PC-3 (cell line): ENCODE measurements at regions not wholly inside any gene's neighbourhood (a gene's known extent, or its start where the extent isn't known, plus 50 kb on each side); places are given as distances from the start of the nearest gene placed in this dataset.

Experiments used
- ATAC-seq: fragments of 200-7000 bp; cut with Tn5 transposase; 2 replicates; pipeline ENCODE4 v1.9.1; 2020; ENCODE audit warnings: mild to moderate bottlenecking, moderate library complexity
- BruUV-seq: library from RNA; stranded (reverse); fragments of 400-500 nt; replicated peaks from 2 replicates; lab custom pipeline; 2021; lab: Mats Ljungman, UMichigan
- CTCF ChIA-PET: fragments of 300-600 bp; sonication (Branson Sonifier 250); formaldehyde crosslinking; loops from one replicate; lab custom pipeline; 2022; ENCODE audit warnings: antibody characterized with exemption; lab: Charles Lee
- POLR2A ChIA-PET: fragments of 300-600 bp; sonication (Branson Sonifier 250); formaldehyde crosslinking; loops from one replicate; lab custom pipeline; 2022; ENCODE audit warnings: antibody characterized with exemption; ENCODE audit not compliant: unreplicated experiment; lab: Charles Lee
- DNase-seq: peaks from one replicate; pipeline ENCODE4 v3.0.0-alpha.2; 2015
- H2AFZ ChIP-seq: fragments of 300-600 bp; sonication (generic); 2 replicates; pipeline ENCODE4 v1.6.0; 2016; ENCODE audit warnings: antibody characterized with exemption, low read length
- H3F3A ChIP-seq: fragments of 300-600 bp; sonication (generic); one replicate; pipeline ENCODE4 v1.6.0; 2017; ENCODE audit warnings: antibody characterized with exemption, low read length, control low read depth, mild to moderate bottlenecking; ENCODE audit not compliant: unreplicated experiment
- H3K27ac ChIP-seq: fragments of 300-600 bp; sonication (generic); 2 replicates; pipeline ENCODE4 v1.5.1; 2016; ENCODE audit warnings: mild to moderate bottlenecking, low read length
- H3K27me3 ChIP-seq: fragments of 300-600 bp; sonication (generic); 2 replicates; pipeline ENCODE4 v1.6.1; 2016; ENCODE audit warnings: low read length, mixed read lengths
- H3K36me3 ChIP-seq: fragments of 300-600 bp; sonication (generic); 2 replicates; pipeline ENCODE4 v1.6.1; 2016; ENCODE audit warnings: low read depth, mixed run types, low read length, mixed read lengths
- H3K4me1 ChIP-seq: fragments of 300-600 bp; sonication (generic); 2 replicates; pipeline ENCODE4 v1.5.1; 2016; ENCODE audit warnings: low read length; ENCODE audit not compliant: insufficient read depth
- H3K4me2 ChIP-seq: fragments of 300-600 bp; sonication (generic); 2 replicates; pipeline ENCODE4 v1.6.0; 2016; ENCODE audit warnings: low read length
- H3K4me3 ChIP-seq: fragments of 300-600 bp; sonication (generic); 2 replicates; pipeline ENCODE4 v1.5.1; 2016; ENCODE audit warnings: mild to moderate bottlenecking, low read length, mixed read lengths
- H3K79me2 ChIP-seq: fragments of 300-600 bp; sonication (generic); 2 replicates; pipeline ENCODE4 v1.6.1; 2017; ENCODE audit warnings: low read length, mixed read lengths
- H3K9ac ChIP-seq: fragments of 300-600 bp; sonication (generic); 2 replicates; pipeline ENCODE4 v1.6.0; 2016; ENCODE audit warnings: mild to moderate bottlenecking, low read length
- H3K9me2 ChIP-seq: fragments of 300-600 bp; sonication (generic); replicated peaks from 2 replicates; pipeline ENCODE4 v1.6.1; 2016; ENCODE audit warnings: mixed run types, low read length, mixed read lengths
- H3K9me3 ChIP-seq: fragments of 300-600 bp; sonication (generic); 2 replicates; pipeline ENCODE4 v1.6.1; 2016; ENCODE audit warnings: low read length, mixed read lengths
- H4K20me1 ChIP-seq: fragments of 300-600 bp; sonication (generic); 2 replicates; pipeline ENCODE4 v1.6.1; 2016; ENCODE audit warnings: low read length, mixed read lengths
- EZH2 ChIP-seq: fragments of 300-600 bp; sonication (generic); IDR thresholded peaks from one replicate; pipeline ENCODE4 v1.6.1; 2017; ENCODE audit warnings: antibody characterized with exemption, mild to moderate bottlenecking, low read length; ENCODE audit not compliant: unreplicated experiment
- EZH2phosphoT487 ChIP-seq: fragments of 300-600 bp; sonication (generic); IDR thresholded peaks from 2 replicates; pipeline ENCODE4 v1.6.1; 2018; ENCODE audit warnings: mild to moderate bottlenecking, antibody characterized with exemption, low read length, borderline replicate concordance
- intact Hi-C: fragments of 100-400 bp; cut with micrococcal nuclease; formaldehyde crosslinking; loops from 2 replicates; pipeline ENCODE4 v1.9.0; 2023
- TF ChIP-seq, protein P1 (sequence below): fragments of 300-600 bp; sonication (generic); conservative IDR thresholded peaks from 2 replicates; pipeline ENCODE4 v1.5.1; 2017; ENCODE audit warnings: antibody characterized with exemption, low read depth, mild to moderate bottlenecking, low read length

DNA sequence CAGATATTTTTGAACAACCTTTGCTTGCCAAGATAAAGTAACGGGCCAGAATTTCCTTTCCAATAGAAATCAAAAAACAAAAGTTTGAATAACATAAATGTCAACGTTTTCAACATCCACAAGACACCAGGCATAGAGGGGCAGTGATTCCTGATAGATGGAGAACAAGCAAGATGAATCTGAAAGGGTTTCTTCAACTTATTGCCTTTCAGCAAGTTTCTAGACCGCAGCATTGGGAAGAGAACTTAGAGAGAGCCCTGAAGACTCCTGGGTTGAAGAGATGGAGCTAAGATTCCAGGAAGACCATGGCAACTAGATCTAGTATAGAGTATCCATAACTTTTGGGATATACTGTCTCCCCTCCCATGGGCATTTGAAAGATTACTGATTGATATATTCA, 751.4 kb upstream of the CTNND2 start:
- BruUV-seq = no TSS peak
- Histone ChIP-seq H3K27me3 (no peaks in the 10 kb centered on the region), H3K4me3 (no peak overlapping the region), H3K9ac (no peak overlapping the region), H3K36me3 (no peaks in the 10 kb centered on the region), H3K27ac (no peak overlapping the region), H3K9me3 (no peaks in the 10 kb centered on the region), H3K9me2 (no peaks in the 10 kb centered on the region), H3K79me2 (no peaks in the 10 kb centered on the region), H3F3A (no peaks in the 10 kb centered on the region), H3K4me2 (no peak overlapping the region), H4K20me1 (no peaks in the 10 kb centered on the region), H2AFZ (no peak overlapping the region), H3K4me1 (no peaks in the 10 kb centered on the region)
- ATAC-seq = no peak
- POLR2A ChIA-PET = no interaction called here
- CTCF ChIA-PET = no interaction called here
- intact Hi-C loops = no loop called here
- TF ChIP-seq, protein P1, sequence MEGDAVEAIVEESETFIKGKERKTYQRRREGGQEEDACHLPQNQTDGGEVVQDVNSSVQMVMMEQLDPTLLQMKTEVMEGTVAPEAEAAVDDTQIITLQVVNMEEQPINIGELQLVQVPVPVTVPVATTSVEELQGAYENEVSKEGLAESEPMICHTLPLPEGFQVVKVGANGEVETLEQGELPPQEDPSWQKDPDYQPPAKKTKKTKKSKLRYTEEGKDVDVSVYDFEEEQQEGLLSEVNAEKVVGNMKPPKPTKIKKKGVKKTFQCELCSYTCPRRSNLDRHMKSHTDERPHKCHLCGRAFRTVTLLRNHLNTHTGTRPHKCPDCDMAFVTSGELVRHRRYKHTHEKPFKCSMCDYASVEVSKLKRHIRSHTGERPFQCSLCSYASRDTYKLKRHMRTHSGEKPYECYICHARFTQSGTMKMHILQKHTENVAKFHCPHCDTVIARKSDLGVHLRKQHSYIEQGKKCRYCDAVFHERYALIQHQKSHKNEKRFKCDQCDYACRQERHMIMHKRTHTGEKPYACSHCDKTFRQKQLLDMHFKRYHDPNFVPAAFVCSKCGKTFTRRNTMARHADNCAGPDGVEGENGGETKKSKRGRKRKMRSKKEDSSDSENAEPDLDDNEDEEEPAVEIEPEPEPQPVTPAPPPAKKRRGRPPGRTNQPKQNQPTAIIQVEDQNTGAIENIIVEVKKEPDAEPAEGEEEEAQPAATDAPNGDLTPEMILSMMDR = no peak
- no peak for TF ChIP-seq EZH2phosphoT487
- TF ChIP-seq EZH2 = no peak
- DNase-seq = no peak

DNA sequence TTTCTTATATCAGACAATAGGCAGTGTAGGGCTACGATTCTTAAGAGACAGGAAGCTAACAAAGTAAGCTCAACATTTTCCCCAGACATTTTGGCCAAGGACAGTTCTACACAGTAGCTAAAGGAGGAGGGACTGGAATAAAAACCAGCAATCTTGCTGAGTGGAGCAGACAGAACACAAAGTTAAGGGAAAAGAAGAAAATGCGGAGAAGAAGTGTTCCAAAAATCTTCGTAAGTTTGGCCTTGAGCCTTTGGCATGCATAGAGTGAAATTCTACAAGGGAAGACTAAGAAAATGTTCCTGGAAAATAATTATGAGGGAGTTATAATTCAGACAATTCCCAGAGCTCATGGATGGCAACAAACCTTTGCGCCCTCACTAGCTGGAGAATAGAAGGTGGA, 748.0 kb upstream of the CTNND2 start:
- Histone ChIP-seq H3K9me3 (no peaks in the 10 kb centered on the region), H3K9ac (no peak overlapping the region), H3K4me1 (no peaks in the 10 kb centered on the region), H3K4me3 (no peak overlapping the region), H3K9me2 (no peaks in the 10 kb centered on the region), H3F3A (no peaks in the 10 kb centered on the region), H3K27ac (no peak overlapping the region), H3K4me2 (no peak overlapping the region), H3K79me2 (no peaks in the 10 kb centered on the region), H3K27me3 (no peaks in the 10 kb centered on the region), H4K20me1 (no peaks in the 10 kb centered on the region), H3K36me3 (no peaks in the 10 kb centered on the region), H2AFZ (no peak overlapping the region)
- POLR2A ChIA-PET = interaction anchor here (0.6 kb wide), 1 partner anchor 120 kb away, joined by 3 read pairs; no protein-coding TSS in a partner anchor
- CTCF ChIA-PET = no interaction called here
- ATAC-seq (no peak), DNase-seq (no peak)
- intact Hi-C loops = no loop called here
- no peak for TF ChIP-seq EZH2
- TF ChIP-seq, protein P1 = no peak
- no peak for TF ChIP-seq EZH2phosphoT487
- BruUV-seq = no TSS peak

DNA sequence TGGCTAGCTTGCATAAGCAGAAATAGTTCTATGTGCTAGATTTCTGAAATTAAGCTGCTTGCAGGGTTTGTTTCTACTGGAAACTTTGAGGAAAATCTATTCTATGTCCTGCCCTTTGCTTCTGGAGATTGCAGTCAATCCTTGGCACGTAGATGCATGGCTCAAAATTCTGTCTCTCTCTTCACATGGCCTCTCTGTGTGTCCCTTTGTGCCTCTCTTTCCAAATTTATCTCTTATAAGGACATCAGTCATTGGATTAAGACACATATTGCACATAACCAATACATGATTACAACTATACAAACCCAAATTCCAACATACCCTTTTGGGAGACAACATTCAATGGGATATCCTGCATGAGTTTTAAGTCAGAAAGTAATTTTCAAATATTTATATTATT, 744.3 kb upstream of the CTNND2 start:
- Histone ChIP-seq H3K4me2 (no peak overlapping the region), H3K27me3 (no peaks in the 10 kb centered on the region), H3K9ac (no peak overlapping the region), H3K36me3 (no peaks in the 10 kb centered on the region), H4K20me1 (no peaks in the 10 kb centered on the region), H2AFZ (no peak overlapping the region), H3K4me1 (no peaks in the 10 kb centered on the region), H3K4me3 (no peak overlapping the region), H3K9me3 (no peaks in the 10 kb centered on the region), H3K9me2 (no peaks in the 10 kb centered on the region), H3F3A (no peaks in the 10 kb centered on the region), H3K79me2 (no peaks in the 10 kb centered on the region), H3K27ac (no peak overlapping the region)
- no peak for DNase-seq
- ChIA-PET POLR2A (no interaction called here), CTCF (no interaction called here)
- TF ChIP-seq EZH2phosphoT487 (no peak), EZH2 (no peak)
- TF ChIP-seq, protein P1 = no peak
- intact Hi-C loops = no loop called here
- no peak for ATAC-seq
- BruUV-seq = no TSS peak
